ENCODE measurements at regions not wholly inside any gene's neighbourhood (a gene's known extent, or its start where the extent isn't known, plus 50 kb on each side); places are given as distances from the start of the nearest gene placed in this dataset.

DNA sequence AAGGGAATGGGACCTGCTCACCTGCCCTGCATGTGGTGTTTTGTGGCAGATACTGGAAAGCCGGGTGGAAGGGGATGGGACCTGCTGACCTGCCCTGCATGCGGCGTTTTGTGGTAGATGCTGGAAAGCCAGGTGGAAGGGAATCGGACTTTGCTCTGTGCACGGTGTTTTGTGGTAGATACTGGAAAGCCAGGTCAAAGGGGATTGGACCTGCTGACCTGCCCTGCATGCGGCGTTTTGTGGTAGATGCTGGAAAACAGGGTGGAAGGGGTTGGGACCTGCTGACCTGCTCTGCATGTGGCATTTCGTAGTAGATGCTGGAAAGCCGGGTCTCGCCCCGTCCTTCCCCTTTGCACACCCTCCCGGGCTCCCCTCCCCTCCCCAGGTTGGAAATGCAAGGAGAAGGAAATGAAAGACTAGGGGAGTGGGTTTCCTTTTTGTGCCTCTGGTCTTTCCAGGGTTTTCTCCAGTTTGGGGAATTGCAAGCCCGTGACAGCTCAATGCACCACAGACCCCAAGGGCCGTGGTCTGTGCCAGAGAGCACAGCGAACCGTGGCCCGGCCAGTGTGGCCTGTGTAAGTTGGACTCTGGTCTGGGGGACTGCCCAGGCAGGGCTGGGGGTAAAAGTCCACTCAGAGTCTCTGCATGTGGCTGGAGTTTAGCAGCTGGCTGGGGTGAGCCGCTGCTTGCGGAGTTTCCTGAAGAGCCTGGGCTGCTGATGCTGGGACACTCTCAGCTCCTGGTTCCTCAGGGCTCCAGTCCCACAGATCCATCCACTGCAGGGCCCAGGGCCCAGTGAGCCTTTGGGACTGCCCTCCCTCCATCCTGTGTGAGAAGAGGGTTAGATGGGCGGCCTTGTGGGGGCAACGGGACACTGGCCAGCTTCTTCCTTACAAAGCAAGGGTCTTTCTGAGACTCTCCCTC lies 105.5 kb downstream of the CRYAA start:
- DNase-seq (ENCODE audit: low spot score) = no peak

DNA sequence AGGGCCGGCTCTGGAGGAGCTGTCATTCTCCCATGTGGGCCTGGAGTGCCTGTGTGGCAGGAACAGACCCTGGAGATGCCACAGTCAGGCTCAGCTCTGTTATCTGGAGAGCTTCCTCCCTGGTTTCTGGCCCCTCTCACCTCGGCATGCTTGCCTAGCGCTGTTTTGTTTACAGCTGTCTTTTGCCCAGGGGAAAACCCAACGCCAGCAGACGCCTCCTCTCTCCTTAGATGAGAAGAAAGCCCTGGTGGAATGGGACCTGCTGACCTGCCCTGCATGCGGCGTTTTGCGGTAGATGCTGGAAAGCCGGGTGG lies 104.9 kb downstream of the CRYAA start:
- peak; percentile 34 for DNase-seq (ENCODE audit: low spot score)

DNA sequence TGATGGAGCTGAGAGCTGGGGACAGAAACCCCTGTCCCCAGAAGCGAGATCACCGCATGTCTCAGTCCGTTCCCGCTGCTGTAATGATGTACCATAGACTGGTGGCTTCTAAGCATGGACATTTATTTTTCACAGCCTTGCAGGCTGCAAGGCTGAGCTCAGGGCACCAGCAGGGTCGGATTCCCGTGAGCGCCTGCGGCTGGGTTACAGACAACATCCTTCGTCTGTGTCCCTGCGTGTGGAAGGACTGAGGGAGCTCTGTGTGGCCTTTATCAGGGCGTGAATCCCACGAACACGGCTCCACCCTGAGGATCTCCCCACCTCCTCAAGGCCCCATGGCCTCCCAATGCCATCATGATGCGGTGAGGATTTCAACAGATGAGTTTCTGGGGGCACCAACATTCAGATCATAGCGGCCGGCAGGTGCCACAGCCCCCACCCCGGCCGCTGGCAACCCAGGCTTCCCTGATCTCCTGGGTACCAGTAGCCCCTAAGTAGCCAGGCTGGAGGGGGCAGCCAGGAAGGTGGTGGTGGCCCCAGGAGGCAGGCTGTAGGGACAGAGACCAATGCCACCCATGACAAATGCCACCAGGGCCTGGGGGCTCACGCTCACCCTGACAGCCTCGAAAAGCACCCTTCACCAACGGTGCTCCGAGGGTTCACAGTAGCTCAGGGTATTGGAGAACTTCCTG lies 104.4 kb downstream of the CRYAA start:
- no peak for DNase-seq (ENCODE audit: low spot score)

DNA sequence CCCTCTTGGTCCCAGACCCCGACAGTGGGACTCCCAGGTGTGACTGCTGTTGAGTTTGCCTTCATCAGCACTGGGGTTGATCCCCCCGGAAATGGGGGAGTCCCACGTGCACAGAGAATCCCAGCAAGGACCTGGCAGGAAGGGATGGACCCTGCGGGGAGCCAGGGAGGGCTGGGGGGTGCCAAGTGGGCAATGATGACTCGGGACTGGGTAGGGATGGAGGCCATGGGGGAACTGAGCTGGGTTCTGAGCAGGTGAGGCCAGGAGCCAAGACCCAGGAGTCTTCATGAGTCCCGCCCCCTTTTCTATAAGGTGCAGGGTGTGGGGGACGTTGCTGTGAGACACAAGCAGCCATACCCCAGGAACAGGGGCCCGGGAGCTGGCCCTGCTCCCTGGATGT lies 103.8 kb downstream of the CRYAA start:
- no peak for DNase-seq (ENCODE audit: low spot score)

DNA sequence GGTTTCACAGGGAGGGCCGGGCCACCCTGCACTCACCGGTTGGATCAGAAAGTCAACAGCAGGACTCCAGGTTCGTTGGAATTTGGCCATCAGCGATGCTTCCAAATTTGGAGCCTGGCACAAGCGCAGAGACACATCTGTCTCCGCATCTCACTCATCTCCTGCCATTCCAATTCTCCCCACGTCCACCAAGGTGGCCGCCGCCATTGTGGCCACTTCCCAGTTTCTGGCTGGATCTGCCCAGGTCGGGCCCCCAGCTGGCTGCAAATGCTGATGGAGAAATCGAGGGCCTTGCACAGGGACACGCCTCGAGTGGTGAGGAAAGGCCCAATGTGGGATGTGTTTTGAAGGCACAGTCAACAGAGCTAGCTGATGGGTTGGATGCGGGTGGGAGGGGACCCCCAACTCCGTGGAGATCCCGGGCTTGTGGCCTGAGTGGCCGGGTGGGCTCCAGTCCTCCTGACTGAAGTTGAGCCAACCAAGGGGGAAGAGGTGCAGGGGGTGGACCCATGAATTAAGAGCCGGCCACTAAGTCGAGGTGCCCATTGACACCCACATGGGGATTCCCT lies 102.7 kb downstream of the CRYAA start:
- no peak for DNase-seq (ENCODE audit: low spot score)

DNA sequence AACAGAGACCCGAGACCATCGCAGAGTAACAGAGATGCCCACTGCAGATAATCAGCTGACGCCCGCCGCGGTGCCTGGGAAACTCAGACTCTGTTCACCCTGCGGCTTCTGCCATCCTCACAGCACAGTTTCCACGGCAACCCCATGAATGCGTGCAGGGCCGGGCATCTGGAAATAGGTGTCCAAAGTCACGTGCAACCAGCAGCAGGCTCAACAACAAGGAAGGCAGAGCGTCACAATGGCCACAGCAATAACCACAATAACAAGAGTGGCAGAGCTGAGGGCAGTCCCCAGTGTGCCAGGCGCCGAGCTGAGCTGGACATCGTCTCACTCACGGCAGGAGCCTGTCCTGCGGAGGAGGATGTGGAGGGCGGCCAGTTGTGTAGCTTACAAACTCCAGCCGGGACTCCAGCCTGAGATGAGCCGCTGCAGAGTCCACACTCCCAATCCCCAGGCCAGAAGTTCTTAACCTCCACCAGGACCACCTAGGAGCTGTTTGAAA lies 102.0 kb downstream of the CRYAA start:
- DNase-seq (ENCODE audit: low spot score) = no peak

DNA sequence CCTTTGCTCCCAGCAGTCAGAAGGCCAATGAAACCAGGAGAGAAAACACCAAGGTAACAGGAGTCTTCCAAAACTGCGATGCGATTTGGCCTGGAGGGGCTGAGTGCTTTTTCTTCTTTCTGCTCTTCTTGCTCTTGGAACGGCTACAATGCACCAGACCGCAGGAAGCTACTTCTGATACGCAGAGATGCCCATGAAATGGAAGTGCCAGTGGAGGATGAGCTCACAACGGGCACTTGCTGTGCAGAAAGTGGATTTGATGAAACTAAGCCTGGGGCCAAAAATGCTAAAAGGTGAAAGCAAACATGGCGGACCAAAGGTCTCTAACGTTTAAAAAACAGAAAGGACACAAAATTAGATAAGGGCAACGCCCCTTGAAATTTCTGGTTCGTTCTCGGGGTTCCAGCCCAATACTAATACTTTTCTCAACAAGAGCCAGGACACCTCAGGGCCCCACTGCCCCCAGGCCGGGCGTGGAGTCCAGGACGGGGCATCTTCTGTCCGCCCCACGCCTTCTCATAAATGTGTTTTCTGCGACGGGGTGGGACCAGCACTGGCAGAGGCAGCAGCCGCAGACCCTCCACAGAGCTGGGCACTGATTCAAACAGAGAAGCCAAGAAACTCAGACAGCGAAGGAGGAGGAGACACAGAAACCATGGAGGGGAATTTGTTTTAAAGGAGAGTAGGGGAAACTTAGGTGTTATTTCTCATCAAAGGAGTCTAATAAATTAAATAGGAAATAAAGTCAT lies 101.3 kb downstream of the CRYAA start:
- DNase-seq (ENCODE audit: low spot score) = no peak

DNA sequence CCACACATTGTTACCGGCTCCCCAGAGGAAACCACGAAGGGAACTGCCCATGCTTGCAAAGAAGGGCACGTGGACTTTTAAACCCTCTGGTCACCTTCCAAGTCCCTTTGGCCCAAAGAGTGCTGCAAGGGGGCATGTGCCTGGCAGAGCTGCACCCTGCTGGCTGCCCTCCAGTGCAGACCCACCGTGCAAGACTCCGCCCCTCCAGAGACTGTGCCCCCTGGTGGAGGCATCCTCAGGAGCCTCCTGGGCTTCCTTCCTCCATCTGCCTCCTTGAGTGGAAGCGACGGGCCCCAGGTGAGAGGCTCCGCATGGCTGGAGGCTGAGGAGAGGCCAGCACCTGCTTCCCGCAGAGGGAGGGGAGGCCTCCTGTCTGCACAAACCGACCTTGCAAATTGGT lies 100.6 kb downstream of the CRYAA start:
- peak; percentile 60 for DNase-seq (ENCODE audit: low spot score)

DNA sequence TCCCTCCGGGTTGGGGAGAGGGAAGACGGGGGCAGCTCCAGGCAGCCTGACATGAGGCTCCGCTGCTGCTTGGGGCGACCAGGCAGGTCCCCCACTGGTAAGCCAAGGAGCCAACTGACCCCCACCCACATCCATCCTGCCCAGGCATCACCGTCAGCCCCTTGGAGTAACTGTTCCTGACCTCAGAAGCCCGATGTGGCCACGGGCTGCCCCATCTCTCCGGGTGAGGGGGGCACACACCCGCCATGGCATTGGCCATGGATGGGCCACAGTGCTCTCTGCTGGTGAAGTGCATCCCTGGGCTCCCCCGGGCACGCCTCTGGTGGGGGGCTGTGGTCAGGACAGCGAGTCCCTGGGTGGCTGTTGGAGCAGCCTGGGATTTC lies 100.0 kb downstream of the CRYAA start:
- DNase-seq (ENCODE audit: low spot score) = no peak

DNA sequence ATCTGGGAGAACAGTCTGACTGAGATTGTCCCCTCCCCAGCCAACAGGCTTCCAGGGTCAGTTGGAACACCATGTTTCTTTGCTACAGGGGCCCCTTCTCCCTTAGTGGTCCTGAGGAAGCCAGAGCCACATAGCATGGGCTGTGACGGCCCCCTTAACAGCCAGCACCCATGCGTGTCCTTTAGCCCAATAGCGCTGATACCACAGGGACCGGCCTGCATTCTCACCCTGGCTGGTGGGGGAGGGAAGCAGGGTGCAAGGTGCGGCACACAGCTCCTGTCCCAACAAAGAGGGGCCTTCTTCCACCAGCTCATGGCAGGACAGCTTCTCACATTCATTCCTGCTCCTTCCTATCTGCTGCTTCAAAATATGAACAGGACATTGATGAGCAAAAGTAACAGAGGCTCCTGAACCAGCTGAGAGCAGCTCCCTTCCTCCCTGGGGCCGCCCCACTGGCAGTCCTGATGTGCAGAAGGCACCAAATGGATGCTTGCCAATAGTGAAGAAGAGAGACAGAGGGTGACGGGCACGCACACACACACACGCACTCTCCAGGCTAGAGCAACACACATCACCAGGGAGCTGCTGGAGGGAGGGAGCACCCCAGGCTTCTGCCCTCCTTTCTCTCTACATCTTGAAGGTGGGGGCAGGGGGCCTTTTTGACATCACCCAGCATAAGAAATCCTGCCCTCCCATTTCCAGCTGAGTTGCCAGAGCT lies 99.4 kb downstream of the CRYAA start:
- no peak for DNase-seq (ENCODE audit: low spot score)

DNA sequence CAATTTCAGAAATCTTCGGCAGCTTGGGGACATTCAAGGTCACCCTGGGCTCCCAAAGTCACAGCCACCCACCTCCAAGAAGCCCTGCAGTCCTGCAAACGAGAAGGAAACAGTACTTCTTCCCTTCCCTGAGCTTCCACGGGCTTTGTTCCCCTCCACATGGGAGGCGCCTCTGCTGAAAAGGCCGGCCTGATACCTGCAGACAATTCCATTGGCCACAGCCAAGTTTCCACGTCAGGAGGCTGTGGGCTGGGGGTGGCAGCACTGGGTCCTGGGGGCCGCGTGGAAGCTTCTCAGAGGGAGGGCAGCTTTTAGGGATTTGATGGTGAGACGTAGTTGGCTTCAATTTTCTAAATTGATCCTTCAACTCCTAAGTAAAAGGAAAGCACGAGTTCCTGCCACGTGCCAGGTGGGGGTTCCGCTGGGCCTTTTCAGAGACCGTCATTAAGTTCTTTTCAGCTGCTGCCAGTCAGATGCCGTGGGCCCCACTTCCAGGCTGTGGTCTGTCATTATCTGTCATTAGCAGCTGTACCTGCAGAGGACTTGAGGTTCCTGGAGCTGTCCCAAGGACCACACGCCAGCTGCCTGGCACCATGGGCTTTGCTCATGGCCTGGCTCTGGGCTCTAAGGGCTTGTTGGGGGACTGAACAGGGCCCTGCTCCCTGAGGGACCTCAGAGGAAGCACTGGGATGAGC lies 98.7 kb downstream of the CRYAA start:
- no peak for DNase-seq (ENCODE audit: low spot score)

DNA sequence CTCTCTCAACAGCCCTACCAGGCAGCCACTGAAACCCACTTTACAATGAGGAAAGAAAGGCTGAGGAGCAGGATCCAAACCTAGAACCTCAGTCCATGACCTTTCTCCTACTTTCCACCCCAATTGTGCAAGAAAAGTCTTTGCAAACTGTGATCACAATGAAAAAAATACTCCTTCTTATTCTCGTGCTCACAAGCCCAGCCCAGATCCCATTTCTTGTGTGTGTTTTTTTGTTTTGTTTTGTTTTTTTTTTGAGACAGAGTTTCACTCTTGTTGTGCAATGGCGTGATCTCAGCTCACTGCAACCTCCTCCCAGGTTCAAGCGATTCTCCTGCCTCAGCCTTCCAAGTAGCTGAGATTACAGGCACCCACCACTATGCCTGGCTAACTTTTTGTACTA lies 97.7 kb downstream of the CRYAA start:
- no peak for DNase-seq (ENCODE audit: low spot score)

DNA sequence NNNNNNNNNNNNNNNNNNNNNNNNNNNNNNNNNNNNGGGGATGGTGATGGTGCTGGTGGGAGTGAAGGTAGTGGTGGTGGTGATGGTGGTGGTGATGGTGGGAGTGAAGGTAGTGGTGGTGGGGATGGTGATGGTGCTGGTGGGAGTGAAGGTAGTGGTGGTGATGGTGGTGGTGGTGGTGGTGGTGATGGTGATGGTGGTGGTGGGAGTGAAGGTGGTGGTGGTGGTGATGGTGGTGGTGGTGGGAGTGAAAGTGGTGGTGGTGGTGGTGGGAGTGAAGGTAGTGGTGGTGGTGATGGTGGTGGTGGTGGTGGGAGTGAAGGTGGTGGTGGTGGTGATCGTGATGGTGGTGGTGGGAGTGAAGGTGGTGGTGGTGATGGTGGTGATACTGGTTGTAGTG lies 93.6 kb downstream of the CRYAA start:
- DNase-seq (ENCODE audit: low spot score) = no peak
